GM13977 (cell line): ENCODE measurements at regions not wholly inside any gene's neighbourhood (a gene's known extent, or its start where the extent isn't known, plus 50 kb on each side); places are given as distances from the start of the nearest gene placed in this dataset.

Experiments
- DNase-seq: peaks from one replicate; pipeline ENCODE4 v3.0.0; 2012; ENCODE audit warnings: low spot score
- in situ Hi-C: fragments of 300-500 bp; cut with MboI; formaldehyde crosslinking; loops from one replicate; pipeline ENCODE4 v1.12.0; 2022; ENCODE audit warnings: low sequenced_read_pairs, low pct_unique_long_range_greater_than_20kb, mixed read lengths, inconsistent platforms; ENCODE audit not compliant: unreplicated experiment
- TF ChIP-seq, protein P1 (sequence below): IDR thresholded peaks from 2 replicates; pipeline ENCODE4 v1.5.1; 2012; ENCODE audit warnings: mild to moderate bottlenecking, control low read depth; ENCODE audit not compliant: insufficient read depth; ENCODE audit errors: extremely low read depth, missing control alignments

DNA sequence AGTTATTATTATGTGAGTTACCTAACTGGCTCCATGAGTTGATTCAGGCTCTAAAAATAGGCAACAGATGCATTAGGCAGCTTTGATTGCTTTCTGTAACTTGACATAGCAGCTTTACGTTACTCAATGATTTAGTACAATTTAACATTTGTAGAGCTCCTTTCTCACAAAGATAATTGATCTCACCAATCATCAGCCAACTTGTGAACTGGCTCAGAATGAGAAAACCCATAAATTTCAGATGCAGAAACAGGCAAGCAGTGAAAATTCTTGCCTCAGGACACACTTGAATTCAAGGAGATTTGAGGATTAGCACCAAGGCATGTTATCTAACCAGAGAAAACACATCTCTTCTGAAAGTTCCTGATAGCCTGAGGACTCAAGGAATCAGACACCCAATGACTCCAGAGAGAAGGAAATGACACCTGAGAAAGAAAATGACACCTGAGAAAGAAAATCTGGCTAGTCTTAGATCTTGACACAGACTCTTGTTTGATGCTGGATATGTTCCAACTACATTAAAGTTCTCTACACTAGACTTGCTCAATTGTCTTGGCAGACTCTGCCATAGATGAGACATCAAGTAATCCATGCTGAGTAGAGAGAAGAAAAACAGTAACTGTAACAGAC lies 315.1 kb upstream of the CBLB start:
- TF ChIP-seq, protein P1, sequence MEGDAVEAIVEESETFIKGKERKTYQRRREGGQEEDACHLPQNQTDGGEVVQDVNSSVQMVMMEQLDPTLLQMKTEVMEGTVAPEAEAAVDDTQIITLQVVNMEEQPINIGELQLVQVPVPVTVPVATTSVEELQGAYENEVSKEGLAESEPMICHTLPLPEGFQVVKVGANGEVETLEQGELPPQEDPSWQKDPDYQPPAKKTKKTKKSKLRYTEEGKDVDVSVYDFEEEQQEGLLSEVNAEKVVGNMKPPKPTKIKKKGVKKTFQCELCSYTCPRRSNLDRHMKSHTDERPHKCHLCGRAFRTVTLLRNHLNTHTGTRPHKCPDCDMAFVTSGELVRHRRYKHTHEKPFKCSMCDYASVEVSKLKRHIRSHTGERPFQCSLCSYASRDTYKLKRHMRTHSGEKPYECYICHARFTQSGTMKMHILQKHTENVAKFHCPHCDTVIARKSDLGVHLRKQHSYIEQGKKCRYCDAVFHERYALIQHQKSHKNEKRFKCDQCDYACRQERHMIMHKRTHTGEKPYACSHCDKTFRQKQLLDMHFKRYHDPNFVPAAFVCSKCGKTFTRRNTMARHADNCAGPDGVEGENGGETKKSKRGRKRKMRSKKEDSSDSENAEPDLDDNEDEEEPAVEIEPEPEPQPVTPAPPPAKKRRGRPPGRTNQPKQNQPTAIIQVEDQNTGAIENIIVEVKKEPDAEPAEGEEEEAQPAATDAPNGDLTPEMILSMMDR: no peak
- no peak for DNase-seq
- in situ Hi-C loops: no loop called here

DNA sequence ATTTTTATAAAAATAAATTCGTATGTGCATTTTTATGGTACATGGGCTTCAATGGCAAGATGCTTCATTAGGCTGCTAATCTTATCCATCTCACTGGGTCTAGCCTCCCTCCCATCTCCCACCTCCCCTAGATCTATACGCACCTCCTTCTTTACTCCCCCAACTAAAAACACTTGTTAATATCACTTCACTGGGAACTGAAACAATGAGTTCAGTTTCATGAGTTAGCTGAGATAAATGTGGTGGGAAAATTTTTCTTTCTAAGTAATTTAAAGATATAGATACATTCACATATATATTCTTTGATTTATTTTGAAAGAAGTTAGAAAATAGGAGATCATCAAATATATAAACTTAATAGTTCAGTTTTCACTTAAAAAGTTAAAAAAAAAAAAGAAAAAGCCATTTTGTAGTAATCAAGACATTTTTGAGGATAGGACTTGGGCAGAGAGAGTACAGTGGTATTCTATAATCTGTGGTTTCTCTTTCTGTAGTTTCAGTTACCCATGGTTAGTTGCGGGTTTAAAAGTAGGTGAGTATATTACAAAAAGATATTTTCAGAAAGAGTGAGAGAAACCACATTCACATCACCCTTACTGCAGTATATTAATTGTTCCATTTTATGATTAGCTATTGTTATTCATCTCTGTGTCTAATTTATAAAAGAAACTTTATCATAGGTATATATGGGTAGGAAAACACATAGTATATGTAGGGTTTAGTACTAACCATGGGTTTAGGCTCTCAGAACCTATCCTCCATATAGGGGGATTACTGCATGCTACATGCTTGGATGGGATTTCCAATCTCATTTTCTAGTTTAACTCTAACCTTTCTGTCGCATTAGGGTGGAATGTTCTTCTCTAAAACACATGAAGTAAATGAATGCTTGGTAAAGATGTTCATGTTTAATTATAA lies 316.0 kb upstream of the CBLB start:
- in situ Hi-C loops: no loop called here
- peak; percentile 13 for DNase-seq
- TF ChIP-seq, protein P1: no peak

DNA sequence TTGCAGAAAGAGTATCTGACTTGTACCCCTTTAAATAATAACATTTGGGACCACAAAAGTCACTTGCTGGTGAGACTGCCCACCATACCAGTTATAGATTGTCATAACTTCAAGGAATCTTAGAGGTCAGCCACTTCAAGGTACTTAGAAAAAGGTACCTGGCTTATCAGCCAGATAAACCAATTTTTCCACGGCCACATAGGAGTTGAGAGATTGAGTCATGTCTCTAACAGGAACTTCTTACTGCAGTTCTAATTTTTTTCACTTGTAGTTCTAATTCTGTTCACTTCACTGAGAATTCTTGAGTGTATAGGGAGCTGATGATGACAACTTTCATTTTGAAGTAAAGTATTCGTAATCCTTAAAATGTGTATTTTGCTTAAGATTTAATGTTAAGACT lies 317.1 kb upstream of the CBLB start:
- TF ChIP-seq, protein P1: no peak
- no peak for DNase-seq
- in situ Hi-C loops: no loop called here

DNA sequence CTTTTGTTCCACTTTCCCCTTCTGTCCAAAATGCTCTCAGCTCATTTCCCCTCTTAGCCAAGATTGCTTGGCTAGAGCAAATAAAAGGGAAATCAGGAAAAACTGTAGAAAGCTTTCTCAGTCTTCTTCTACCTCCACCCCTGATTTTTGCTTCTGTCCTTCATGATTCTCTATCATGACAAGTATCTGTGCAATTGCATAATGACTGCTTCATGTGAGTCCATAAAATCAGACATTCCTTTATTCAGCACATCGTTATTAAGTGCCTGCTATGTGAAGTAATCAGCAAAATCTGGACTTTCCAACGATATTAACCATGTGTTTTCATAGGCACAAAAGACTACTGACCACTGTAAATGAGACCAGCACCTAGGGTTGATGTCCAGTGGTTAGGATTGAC lies 321.5 kb upstream of the CBLB start:
- no peak for DNase-seq
- TF ChIP-seq, protein P1: no peak
- in situ Hi-C loops: no loop called here

DNA sequence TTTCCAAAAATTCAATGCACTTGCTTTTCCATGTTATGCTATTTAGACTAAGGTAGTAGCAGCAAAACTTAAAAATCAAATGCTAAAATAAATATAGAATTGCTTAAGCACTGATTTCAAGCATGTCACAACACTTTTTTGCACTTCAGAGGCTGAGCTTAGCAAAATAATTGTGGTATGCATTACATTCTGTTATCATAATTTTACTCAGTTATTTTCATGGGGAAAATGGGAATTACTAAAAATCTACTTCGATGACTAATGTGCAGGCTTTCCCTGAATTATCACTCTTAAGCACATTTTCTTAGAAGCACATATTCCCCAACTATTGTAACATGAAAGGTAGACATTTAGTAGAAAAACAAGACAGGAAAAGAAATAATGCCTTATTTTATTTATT lies 322.4 kb upstream of the CBLB start:
- DNase-seq: no peak
- TF ChIP-seq, protein P1: no peak
- in situ Hi-C loops: no loop called here

DNA sequence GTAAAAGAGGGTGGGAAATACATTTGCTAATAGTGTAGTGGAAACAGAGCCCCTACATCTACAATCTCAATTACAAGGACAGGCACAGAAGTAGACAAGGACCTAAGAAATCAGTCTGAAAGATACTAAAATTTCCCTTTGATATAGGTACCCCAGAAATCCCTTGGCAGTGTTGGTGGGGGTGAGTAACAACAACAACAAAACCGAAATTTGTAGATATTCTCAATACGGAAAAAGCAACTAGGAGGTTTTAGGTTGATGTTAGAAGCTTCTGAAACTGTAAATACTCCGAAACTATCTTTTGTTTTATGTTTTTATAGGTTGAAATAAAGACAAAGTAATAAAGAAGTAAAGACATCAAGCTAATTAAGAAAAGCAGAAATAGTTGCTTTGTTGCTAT lies 323.1 kb upstream of the CBLB start:
- in situ Hi-C loops: no loop called here

More for the DNA sequence above, 323.1 kb upstream of the CBLB start:
- TF ChIP-seq, protein P1: no peak
- DNase-seq: no peak
